IMR-90 (cell line): ENCODE measurements at regions not wholly inside any gene's neighbourhood (a gene's known extent, or its start where the extent isn't known, plus 50 kb on each side); places are given as distances from the start of the nearest gene placed in this dataset.

ENCODE experiments used
- ATAC-seq: fragments of 200-7000 bp; cut with Tn5 transposase; 2 replicates; pipeline ENCODE4 v1.9.1; 2020; ENCODE audit warnings: low read depth, mild to moderate bottlenecking, moderate library complexity
- BruUV-seq: library from RNA; stranded (reverse); fragments of 400-500 nt; replicated peaks from 2 replicates; lab custom pipeline; 2021; lab: Mats Ljungman, UMichigan
- CTCF ChIA-PET: fragments of 300-600 bp; formaldehyde crosslinking; extraction: SDS; loops from one replicate; lab custom pipeline; 2021; ENCODE audit warnings: antibody characterized with exemption; lab: Yijun Ruan, JAX
- POLR2A ChIA-PET: fragments of 300-600 bp; sonication (Branson Sonifier 250); formaldehyde crosslinking; loops from one replicate; lab custom pipeline; 2022; ENCODE audit warnings: antibody characterized with exemption; ENCODE audit not compliant: unreplicated experiment; lab: Charles Lee
- DNase-seq: peaks from one replicate; pipeline ENCODE4 v3.0.0; 2013
- H2AFZ ChIP-seq: replicated peaks from 2 replicates; pipeline ENCODE3; 2013; ENCODE audit warnings: low read length, mild to moderate bottlenecking; ENCODE audit not compliant: poor library complexity
- H2AK5ac ChIP-seq: 2 replicates; pipeline ENCODE4 v1.6.1; 2013; ENCODE audit warnings: low read depth, low read length, inconsistent platforms
- H2AK9ac ChIP-seq: replicated peaks from 2 replicates; pipeline ENCODE3; 2013; ENCODE audit warnings: mild to moderate bottlenecking, low read depth, low read length, moderate library complexity; ENCODE audit not compliant: poor library complexity
- H2BK120ac ChIP-seq: 2 replicates; pipeline ENCODE4 v1.6.1; 2013; ENCODE audit warnings: low read depth, low read length, inconsistent platforms
- H2BK15ac ChIP-seq: 3 replicates; pipeline ENCODE4 v1.6.1; 2013; ENCODE audit warnings: low read depth, low read length, inconsistent platforms
- H2BK20ac ChIP-seq: 2 replicates; pipeline ENCODE4 v1.6.1; 2013; ENCODE audit warnings: low read depth, mild to moderate bottlenecking, inconsistent platforms, low read length, moderate library complexity
- H2BK5ac ChIP-seq: 2 replicates; pipeline ENCODE4 v1.6.1; 2013; ENCODE audit warnings: mild to moderate bottlenecking, low read depth, low read length, inconsistent platforms; ENCODE audit not compliant: poor library complexity, severe bottlenecking
- H3K14ac ChIP-seq: replicated peaks from 2 replicates; pipeline ENCODE4 v1.6.1; 2013; ENCODE audit warnings: low read depth, low read length, inconsistent platforms
- H3K18ac ChIP-seq: 2 replicates; pipeline ENCODE4 v1.6.1; 2013; ENCODE audit warnings: low read depth, low read length, control low read depth
- H3K23ac ChIP-seq: 2 replicates; pipeline ENCODE4 v1.6.1; 2013; ENCODE audit warnings: low read depth, low read length, inconsistent platforms
- H3K27ac ChIP-seq: 2 replicates; pipeline ENCODE4 v1.5.1; 2013; ENCODE audit warnings: mild to moderate bottlenecking, control low read depth, low read length; ENCODE audit not compliant: insufficient read depth
- H3K27me3 ChIP-seq: 2 replicates; pipeline ENCODE4 v1.6.1; 2013; ENCODE audit warnings: low read length; ENCODE audit not compliant: control insufficient read depth, insufficient read depth
- H3K36me3 ChIP-seq: 2 replicates; pipeline ENCODE4 v1.6.1; 2013; ENCODE audit warnings: low read length, mixed read lengths; ENCODE audit not compliant: control insufficient read depth, insufficient read depth
- H3K4ac ChIP-seq: 2 replicates; pipeline ENCODE4 v1.6.1; 2013; ENCODE audit warnings: low read depth, low read length, inconsistent platforms
- H3K4me1 ChIP-seq: 2 replicates; pipeline ENCODE4 v1.6.1; 2013; ENCODE audit warnings: low read length, mixed read lengths; ENCODE audit not compliant: control insufficient read depth, insufficient read depth
- H3K4me2 ChIP-seq: 2 replicates; pipeline ENCODE4 v1.6.1; 2013; ENCODE audit warnings: low read depth, mild to moderate bottlenecking, control low read depth, low read length, moderate library complexity
- H3K4me3 ChIP-seq: 2 replicates; pipeline ENCODE4 v1.5.1; 2013; ENCODE audit warnings: low read depth, mild to moderate bottlenecking, control low read depth, low read length, moderate library complexity; ENCODE audit not compliant: insufficient read depth
- H3K56ac ChIP-seq: 2 replicates; pipeline ENCODE4 v1.6.1; 2013; ENCODE audit warnings: low read length, inconsistent platforms; ENCODE audit not compliant: insufficient read depth; ENCODE audit errors: extremely low read depth
- H3K79me1 ChIP-seq, 2 experiments: 2 replicates each; pipeline ENCODE4 v1.6.1; 2013; ENCODE audit warnings: low read length in 2 of 2, inconsistent platforms in 1 of 2, low read depth in 1 of 2
- H3K9ac ChIP-seq: 2 replicates; pipeline ENCODE4 v1.6.1; 2013; ENCODE audit warnings: low read depth, low read length, control low read depth
- H3K9me1 ChIP-seq: 2 replicates; pipeline ENCODE4 v1.6.1; 2013; ENCODE audit warnings: low read length, inconsistent platforms; ENCODE audit not compliant: insufficient read depth
- H3K9me3 ChIP-seq: 2 replicates; pipeline ENCODE4 v1.6.1; 2013; ENCODE audit warnings: low read length; ENCODE audit not compliant: control insufficient read depth, insufficient read depth
- H4K20me1 ChIP-seq: 2 replicates; pipeline ENCODE4 v1.6.1; 2013; ENCODE audit warnings: low read length, inconsistent platforms; ENCODE audit not compliant: insufficient read depth
- H4K5ac ChIP-seq: 2 replicates; pipeline ENCODE4 v1.6.1; 2013; ENCODE audit warnings: mild to moderate bottlenecking, low read depth, low read length, control low read depth
- H4K8ac ChIP-seq, 2 experiments: 2 replicates each; pipeline ENCODE4 v1.6.1; 2013; ENCODE audit warnings: low read depth in 2 of 2, low read length in 2 of 2, control low read depth in 1 of 2, inconsistent platforms in 1 of 2
- H4K91ac ChIP-seq: 2 replicates; pipeline ENCODE4 v1.6.1; 2013; ENCODE audit warnings: low read depth, low read length, inconsistent platforms; ENCODE audit not compliant: insufficient read depth
- FOS ChIP-seq: fragments of 150-350 bp; IDR thresholded peaks from 2 replicates; pipeline ENCODE4 v1.6.1; 2016; ENCODE audit warnings: low read depth, low read length
- MAZ ChIP-seq: IDR thresholded peaks from 2 replicates; pipeline ENCODE4 v1.6.1; 2012; ENCODE audit warnings: low read depth, mild to moderate bottlenecking, low read length, improper control_type of control experiment, moderate library complexity, borderline replicate concordance
- RAD21 ChIP-seq: IDR thresholded peaks from 2 replicates; pipeline ENCODE4 v1.6.1; 2012; ENCODE audit warnings: low read length, improper control_type of control experiment
- SMC3 ChIP-seq: fragments of 150-350 bp; IDR thresholded peaks from 2 replicates; pipeline ENCODE4 v1.6.1; 2016; ENCODE audit warnings: low read depth, mild to moderate bottlenecking, antibody characterized with exemption, low read length, moderate library complexity
- USF2 ChIP-seq: fragments of 150-350 bp; IDR thresholded peaks from 2 replicates; pipeline ENCODE4 v1.6.1; 2017; ENCODE audit warnings: mild to moderate bottlenecking, antibody characterized with exemption, low read length, low read depth
- WGBS, 2 experiments: methylation state at CpG; one replicate each; pipeline versions ENCODE4 v1.1.5 to v1.1.7; 2013; ENCODE audit warnings: missing lambda C conversion rate in 2 of 2; ENCODE audit not compliant: insufficient read length in 1 of 2; ENCODE audit errors: extremely low coverage in 2 of 2; 5-methylcytosine and 5-hydroxymethylcytosine counted together
- dilution Hi-C: fragments of 300-500 bp; cut with HindIII; formaldehyde crosslinking; loops from one replicate; pipeline ENCODE4 v1.14.3; 2018; ENCODE audit warnings: low sequenced_read_pairs; ENCODE audit not compliant: unreplicated experiment
- in situ Hi-C: fragments of 300-500 bp; cut with MboI; formaldehyde crosslinking; loops from 3 replicates; pipeline ENCODE4 v1.14.3; 2019; ENCODE audit warnings: low sequenced_read_pairs, inconsistent platforms, mixed read lengths
- intact Hi-C: fragments of 100-400 bp; cut with micrococcal nuclease; formaldehyde crosslinking; loops from 2 replicates; pipeline ENCODE4 v1.10.0; 2022

GRCh38 chr1:90106311-90106710 is 111.4 kb downstream of the ZNF326 start:
- Histone ChIP-seq H4K8ac (no peak overlapping the region), H2BK20ac (no peak overlapping the region), H2AK9ac (no peak overlapping the region), H3K9ac (no peak overlapping the region), H2AFZ (no peak overlapping the region), H3K56ac (no peak overlapping the region), H4K20me1 (no peaks in the 10 kb centered on the region), H3K36me3 (no peaks in the 10 kb centered on the region), H3K27ac (no peak overlapping the region), H3K27me3 (peaks cover 16% of the 10 kb centered on the region), H2BK15ac (no peak overlapping the region), H3K4me1 (no peaks in the 10 kb centered on the region), H3K9me1 (no peaks in the 10 kb centered on the region), H3K4ac (no peak overlapping the region), H3K79me1 (no peaks in the 10 kb centered on the region), H4K5ac (no peak overlapping the region), H2BK5ac (no peak overlapping the region), H2BK120ac (no peak overlapping the region), H3K4me3 (no peak overlapping the region), H3K9me3 (no peaks in the 10 kb centered on the region), H4K91ac (no peak overlapping the region), H3K4me2 (no peak overlapping the region), H2AK5ac (no peak overlapping the region), H3K18ac (no peak overlapping the region), H3K14ac (no peak overlapping the region), H3K23ac (no peak overlapping the region)
- WGBS, 2 experiments: no CpG with 5 or more reads among the region's 4 CpGs
- ATAC-seq: no peak
- intact Hi-C loops: no loop called here
- TF ChIP-seq FOS: no peak
- TF ChIP-seq MAZ: no peak
- no peak for TF ChIP-seq USF2
- TF ChIP-seq RAD21: no peak
- TF ChIP-seq SMC3: no peak
- POLR2A ChIA-PET: no interaction called here
- CTCF ChIA-PET: interaction anchor here (1.2 kb wide), 1 partner anchor 13 kb away, joined by 4 read pairs; no protein-coding TSS in a partner anchor
- in situ Hi-C loops: no loop called here
- dilution Hi-C loops: no loop called here
- DNase-seq: no peak
- no TSS peak for BruUV-seq
